Suprapubic skin (tissue), 4 donors: ENCODE measurements at regions not wholly inside any gene's neighbourhood (a gene's known extent, or its start where the extent isn't known, plus 50 kb on each side); places are given as distances from the start of the nearest gene placed in this dataset.

ENCODE experiments used
- DNase-seq, 2 donors: peaks; one replicate each; pipeline ENCODE4 v3.0.0-alpha.2; 2019; ENCODE audit warnings: low spot score in 2 of 2
- H3K27ac ChIP-seq: fragments of 200-600 bp; sonication (generic); one replicate; pipeline ENCODE4 v1.5.1; 2019
- H3K27me3 ChIP-seq: fragments of 200-600 bp; sonication (generic); one replicate; pipeline ENCODE4 v1.5.1; 2019
- H3K36me3 ChIP-seq: fragments of 200-600 bp; sonication (generic); one replicate; pipeline ENCODE4 v1.5.1; 2019
- H3K4me1 ChIP-seq: fragments of 200-600 bp; sonication (generic); one replicate; pipeline ENCODE4 v1.5.1; 2019
- H3K4me3 ChIP-seq: fragments of 200-600 bp; sonication (generic); one replicate; pipeline ENCODE4 v1.5.1; 2019; ENCODE audit warnings: mild to moderate bottlenecking
- H3K9me3 ChIP-seq: fragments of 200-600 bp; sonication (generic); one replicate; pipeline ENCODE4 v1.5.1; 2019
- EP300 ChIP-seq: sonication (generic); formaldehyde crosslinking; IDR thresholded peaks from one replicate; pipeline ENCODE4 v1.6.1; 2017; ENCODE audit warnings: antibody characterized with exemption
- POLR2A ChIP-seq, 2 donors: fragments of 450-650 bp; IDR thresholded peaks; one replicate each; pipeline ENCODE4 v1.6.1; 2017; ENCODE audit warnings: antibody characterized with exemption in 2 of 2, mild to moderate bottlenecking in 2 of 2, moderate library complexity in 2 of 2
- POLR2AphosphoS5 ChIP-seq, 3 donors: sonication (generic); formaldehyde crosslinking; IDR thresholded peaks; one replicate each; pipeline ENCODE4 v1.6.1; 2017; ENCODE audit warnings: antibody characterized with exemption in 3 of 3
- WGBS: methylation state at CpG from one replicate; pipeline ENCODE4 v1.1.5; 2018; 5-methylcytosine and 5-hydroxymethylcytosine counted together
- TF ChIP-seq, protein P1 (sequence below), 2 donors: fragments of 200-600 bp in 1 of 2; fragments of 450-650 bp in 1 of 2; sonication (generic) in 1 of 2; IDR thresholded peaks; one replicate each; pipeline ENCODE4 v1.5.1; 2016 to 2019; ENCODE audit warnings: antibody characterized with exemption in 2 of 2, mild to moderate bottlenecking in 1 of 2, moderate library complexity in 1 of 2

DNA sequence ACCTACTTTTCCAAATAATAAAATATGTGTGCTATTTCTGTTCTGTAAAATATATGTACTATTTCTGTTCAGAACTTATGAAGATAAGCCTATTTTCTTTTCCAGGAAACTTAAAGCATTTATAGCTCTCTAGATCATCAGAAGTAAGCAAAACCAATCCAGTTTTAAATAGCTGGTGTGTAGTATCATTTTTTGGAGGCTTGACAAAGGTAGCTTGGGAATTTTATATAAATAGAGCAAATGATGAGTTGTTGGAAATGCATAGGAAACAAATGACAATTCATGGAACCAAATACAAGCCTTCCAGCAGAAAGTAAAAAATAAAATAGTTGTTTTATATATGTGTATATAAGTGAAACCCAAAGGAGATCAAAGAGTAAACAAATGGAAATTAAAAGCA, 1038.1 kb upstream of the ARRDC3 start:
- Histone ChIP-seq H3K27ac (no peak overlapping the region), H3K4me3 (no peak overlapping the region), H3K9me3 (no peaks in the 10 kb centered on the region), H3K4me1 (no peaks in the 10 kb centered on the region), H3K36me3 (no peaks in the 10 kb centered on the region), H3K27me3 (no peaks in the 10 kb centered on the region)
- DNase-seq: no peak
- TF ChIP-seq POLR2AphosphoS5 (IDR thresholded peaks at IDR 0.05) (no peak), POLR2A (IDR thresholded peaks at IDR 0.05) (no peak), EP300 (no peak)
- TF ChIP-seq, protein P1, sequence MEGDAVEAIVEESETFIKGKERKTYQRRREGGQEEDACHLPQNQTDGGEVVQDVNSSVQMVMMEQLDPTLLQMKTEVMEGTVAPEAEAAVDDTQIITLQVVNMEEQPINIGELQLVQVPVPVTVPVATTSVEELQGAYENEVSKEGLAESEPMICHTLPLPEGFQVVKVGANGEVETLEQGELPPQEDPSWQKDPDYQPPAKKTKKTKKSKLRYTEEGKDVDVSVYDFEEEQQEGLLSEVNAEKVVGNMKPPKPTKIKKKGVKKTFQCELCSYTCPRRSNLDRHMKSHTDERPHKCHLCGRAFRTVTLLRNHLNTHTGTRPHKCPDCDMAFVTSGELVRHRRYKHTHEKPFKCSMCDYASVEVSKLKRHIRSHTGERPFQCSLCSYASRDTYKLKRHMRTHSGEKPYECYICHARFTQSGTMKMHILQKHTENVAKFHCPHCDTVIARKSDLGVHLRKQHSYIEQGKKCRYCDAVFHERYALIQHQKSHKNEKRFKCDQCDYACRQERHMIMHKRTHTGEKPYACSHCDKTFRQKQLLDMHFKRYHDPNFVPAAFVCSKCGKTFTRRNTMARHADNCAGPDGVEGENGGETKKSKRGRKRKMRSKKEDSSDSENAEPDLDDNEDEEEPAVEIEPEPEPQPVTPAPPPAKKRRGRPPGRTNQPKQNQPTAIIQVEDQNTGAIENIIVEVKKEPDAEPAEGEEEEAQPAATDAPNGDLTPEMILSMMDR (IDR thresholded peaks at IDR 0.05): no peak

- no peaks in the 10 kb centered on the region for H3K27me3 ChIP-seq
- DNase-seq: no peak
These were observed 1036.1 kb upstream of the ARRDC3 start for GRCh38 chr5:92419261-92419660.

GRCh38 chr5:92418341-92418740, 1035.2 kb upstream of the ARRDC3 start:
- WGBS: 65% methylated on average over 3 of the region's 3 CpGs

More at GRCh38 chr5:92419261-92419660, 1036.1 kb upstream of the ARRDC3 start:
- H3K4me1 ChIP-seq: no peaks in the 10 kb centered on the region
- H3K9me3 ChIP-seq: no peaks in the 10 kb centered on the region
- no peaks in the 10 kb centered on the region for H3K36me3 ChIP-seq
- H3K4me3 ChIP-seq: no peak overlapping the region
- TF ChIP-seq POLR2AphosphoS5 (IDR thresholded peaks at IDR 0.05): no peak
- no peak for TF ChIP-seq POLR2A (IDR thresholded peaks at IDR 0.05)
- TF ChIP-seq, protein P1 (IDR thresholded peaks at IDR 0.05): no peak
- no peak for TF ChIP-seq EP300
- H3K27ac ChIP-seq: no peak overlapping the region

DNA sequence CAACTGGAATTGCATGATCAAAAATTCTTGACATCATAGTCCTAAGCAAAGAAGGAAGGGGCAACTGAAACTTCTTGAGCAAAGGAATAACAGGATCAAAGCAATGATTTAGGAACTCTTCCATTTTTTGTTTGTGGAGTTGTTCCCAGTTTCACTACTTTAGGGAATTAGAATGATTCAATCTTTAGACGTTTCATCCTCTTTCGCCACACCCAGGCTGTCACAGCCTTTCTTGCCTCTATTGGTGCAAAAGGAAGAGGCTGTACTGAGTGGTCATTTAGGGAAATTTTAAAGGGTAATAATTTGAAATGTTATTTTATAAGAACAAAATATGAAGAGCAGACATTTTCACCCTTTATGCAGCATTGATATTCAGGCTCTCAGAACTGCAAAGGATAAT, 1026.0 kb upstream of the ARRDC3 start:
- H3K27me3 ChIP-seq: no peaks in the 10 kb centered on the region
- no peak overlapping the region for H3K4me3 ChIP-seq
- no peaks in the 10 kb centered on the region for H3K36me3 ChIP-seq
- TF ChIP-seq EP300: no peak
- TF ChIP-seq, protein P1 (IDR thresholded peaks at IDR 0.05): no peak
- TF ChIP-seq POLR2A (IDR thresholded peaks at IDR 0.05): no peak
- TF ChIP-seq POLR2AphosphoS5 (IDR thresholded peaks at IDR 0.05): no peak
- H3K27ac ChIP-seq: no peak overlapping the region
- H3K9me3 ChIP-seq: no peaks in the 10 kb centered on the region
- no peak for DNase-seq
- H3K4me1 ChIP-seq: no peaks in the 10 kb centered on the region
- WGBS: 53% methylated on average over 2 of the region's 2 CpGs

More at GRCh38 chr5:92418341-92418740, 1035.2 kb upstream of the ARRDC3 start:
- H3K4me1 ChIP-seq: no peaks in the 10 kb centered on the region
- H3K36me3 ChIP-seq: no peaks in the 10 kb centered on the region
- no peaks in the 10 kb centered on the region for H3K27me3 ChIP-seq
- DNase-seq: no peak
- H3K9me3 ChIP-seq: no peaks in the 10 kb centered on the region
- no peak overlapping the region for H3K4me3 ChIP-seq
- no peak overlapping the region for H3K27ac ChIP-seq
- TF ChIP-seq, protein P1 (IDR thresholded peaks at IDR 0.05): no peak
- TF ChIP-seq POLR2A (IDR thresholded peaks at IDR 0.05) (no peak), POLR2AphosphoS5 (IDR thresholded peaks at IDR 0.05) (no peak)

GRCh38 chr5:92402956-92403702, 1020.0 kb upstream of the ARRDC3 start:
- H3K9me3 ChIP-seq: no peaks in the 10 kb centered on the region

More at GRCh38 chr5:92402956-92403702, 1020.0 kb upstream of the ARRDC3 start:
- no peak for TF ChIP-seq EP300
- TF ChIP-seq POLR2A (IDR thresholded peaks at IDR 0.05): no peak
- no peak for TF ChIP-seq POLR2AphosphoS5 (IDR thresholded peaks at IDR 0.05)
- TF ChIP-seq, protein P1 (IDR thresholded peaks at IDR 0.05): no peak
- H3K4me1 ChIP-seq: no peaks in the 10 kb centered on the region
- no peak overlapping the region for H3K27ac ChIP-seq
- no peak overlapping the region for H3K4me3 ChIP-seq
- no peaks in the 10 kb centered on the region for H3K36me3 ChIP-seq
- no peak for DNase-seq
- H3K27me3 ChIP-seq: no peaks in the 10 kb centered on the region
- 90% methylated on average over 7 of the region's 7 CpGs for WGBS
